ENCODE measurements at regions not wholly inside any gene's neighbourhood (a gene's known extent, or its start where the extent isn't known, plus 50 kb on each side); places are given as distances from the start of the nearest gene placed in this dataset.
"Not testable (repeated sequence)": the region's sequence is repeated elsewhere in the genome, so short reads cannot be mapped to it uniquely, and the experiment has no call there.

GRCh38 chr9:39674437-39675210, 319.2 kb downstream of the SPATA31A1 start:
- not testable (repeated sequence) for DNase-seq

- DNase-seq = not testable (repeated sequence)
Measured at GRCh38 chr9:39675211-39675553, 319.7 kb downstream of the SPATA31A1 start.

- not testable (repeated sequence) for DNase-seq
Measured at GRCh38 chr9:39678534-39679263, 323.2 kb downstream of the SPATA31A1 start.

GRCh38 chr9:39680694-39681401, 325.4 kb downstream of the SPATA31A1 start:
- not testable (repeated sequence) for DNase-seq

- not testable (repeated sequence) for DNase-seq
Measured at GRCh38 chr9:39728862-39729261, 373.4 kb downstream of the SPATA31A1 start.

GRCh38 chr9:39744898-39745297, 389.4 kb downstream of the SPATA31A1 start:
- not testable (repeated sequence) for DNase-seq

- DNase-seq = not testable (repeated sequence)
Measured at GRCh38 chr9:39775570-39775969, 420.1 kb downstream of the SPATA31A1 start.

GRCh38 chr9:39791356-39791755, 435.9 kb downstream of the SPATA31A1 start:
- not testable (repeated sequence) for DNase-seq

- DNase-seq = not testable (repeated sequence)
Measured at GRCh38 chr9:39797935-39798334, 442.5 kb downstream of the SPATA31A1 start.

GRCh38 chr9:39799252-39799651, 443.8 kb downstream of the SPATA31A1 start:
- not testable (repeated sequence) for DNase-seq

GRCh38 chr9:39802561-39802960, 447.1 kb downstream of the SPATA31A1 start:
- not testable (repeated sequence) for DNase-seq

- DNase-seq = peak; percentile 39
Measured at GRCh38 chr9:39809401-39810226, 454.1 kb downstream of the SPATA31A1 start.

- not testable (repeated sequence) for DNase-seq
Measured at GRCh38 chr9:39810401-39810800, 454.9 kb downstream of the SPATA31A1 start.

- DNase-seq = not testable (repeated sequence)
Measured at GRCh38 chr9:39811615-39812014, 456.1 kb downstream of the SPATA31A1 start.

GRCh38 chr9:39828457-39828856, 473.0 kb downstream of the SPATA31A1 start:
- DNase-seq = not testable (repeated sequence)

Data from occipital lobe (tissue), 1 donor.